DMS53 (cell line): ENCODE measurements at regions not wholly inside any gene's neighbourhood (a gene's known extent, or its start where the extent isn't known, plus 50 kb on each side); places are given as distances from the start of the nearest gene placed in this dataset.
A peak's percentile ranks its signal among the peaks of the same experiment; 100 is the strongest.
"Not testable (repeated sequence)": the region's sequence is repeated elsewhere in the genome, so short reads cannot be mapped to it uniquely, and the experiment has no call there.

Source experiments
- DNase-seq: peaks from one replicate; lab custom pipeline; 2025; lab: John Stamatoyannopoulos, UW

- no peak for DNase-seq
Measured at GRCh38 chr6:142637624-142638351, 307.2 kb downstream of the HIVEP2 start.

GRCh38 chr6:142642651-142643050, 302.3 kb downstream of the HIVEP2 start:
- no peak for DNase-seq

- DNase-seq = no peak
Measured at GRCh38 chr6:142644866-142645265, 300.1 kb downstream of the HIVEP2 start.

- no peak for DNase-seq
Measured at GRCh38 chr6:142645663-142646062, 299.3 kb downstream of the HIVEP2 start.

GRCh38 chr6:142647449-142648035, 297.4 kb downstream of the HIVEP2 start:
- peak; percentile 38 for DNase-seq

GRCh38 chr6:142648036-142648451, 296.9 kb downstream of the HIVEP2 start:
- peak; percentile 38 for DNase-seq

GRCh38 chr6:142648526-142648925, 296.4 kb downstream of the HIVEP2 start:
- no peak for DNase-seq

GRCh38 chr6:142649438-142650234, 295.3 kb downstream of the HIVEP2 start:
- not testable (repeated sequence) for DNase-seq

- no peak for DNase-seq
Measured at GRCh38 chr6:142651384-142651783, 293.6 kb downstream of the HIVEP2 start.

- no peak for DNase-seq
Measured at GRCh38 chr6:142653710-142654420, 291.1 kb downstream of the HIVEP2 start.

GRCh38 chr6:142659661-142660060, 285.3 kb downstream of the HIVEP2 start:
- DNase-seq = peak; percentile 29

GRCh38 chr6:142665393-142665792, 279.6 kb downstream of the HIVEP2 start:
- DNase-seq = no peak

GRCh38 chr6:142666599-142667185, 278.3 kb downstream of the HIVEP2 start:
- no peak for DNase-seq

GRCh38 chr6:142669471-142670351, 275.3 kb downstream of the HIVEP2 start:
- DNase-seq = no peak

- DNase-seq = no peak
Measured at GRCh38 chr6:142671791-142672190, 273.2 kb downstream of the HIVEP2 start.

- DNase-seq = no peak
Measured at GRCh38 chr6:142675517-142675916, 269.5 kb downstream of the HIVEP2 start.

- no peak for DNase-seq
Measured at GRCh38 chr6:142676027-142676443, 268.9 kb downstream of the HIVEP2 start.

- DNase-seq = no peak
Measured at GRCh38 chr6:142676647-142677192, 268.3 kb downstream of the HIVEP2 start.

- DNase-seq = no peak
Measured at GRCh38 chr6:142679907-142680700, 264.9 kb downstream of the HIVEP2 start.

- DNase-seq = no peak
Measured at GRCh38 chr6:142681099-142681498, 263.9 kb downstream of the HIVEP2 start.
